ENCODE measurements at regions not wholly inside any gene's neighbourhood (a gene's known extent, or its start where the extent isn't known, plus 50 kb on each side); places are given as distances from the start of the nearest gene placed in this dataset. TPM values are rescaled to one million over a fixed set of nuclear protein-coding genes. Genes with fewer than 3 reads are reported as not detected.

Small RNA genes lying in the stretch of these regions (small RNA-seq; reads per million reads assigned to genes)
- gene RN7SKP293 = not detected

Measured in omental fat pad (tissue), 1 donor.